Left renal pelvis (tissue), 4 donors: ENCODE measurements at regions not wholly inside any gene's neighbourhood (a gene's known extent, or its start where the extent isn't known, plus 50 kb on each side); places are given as distances from the start of the nearest gene placed in this dataset.

ENCODE experiments used
- DNase-seq, 4 donors: peaks; one replicate each; pipeline ENCODE4 v3.0.0-alpha.2; 2013; ENCODE audit warnings: low read depth in 4 of 4, low spot score in 3 of 4

- DNase-seq = no peak
Measured at GRCh38 chr2:181146171-181146570, 165.8 kb downstream of the UBE2E3 start.

DNA sequence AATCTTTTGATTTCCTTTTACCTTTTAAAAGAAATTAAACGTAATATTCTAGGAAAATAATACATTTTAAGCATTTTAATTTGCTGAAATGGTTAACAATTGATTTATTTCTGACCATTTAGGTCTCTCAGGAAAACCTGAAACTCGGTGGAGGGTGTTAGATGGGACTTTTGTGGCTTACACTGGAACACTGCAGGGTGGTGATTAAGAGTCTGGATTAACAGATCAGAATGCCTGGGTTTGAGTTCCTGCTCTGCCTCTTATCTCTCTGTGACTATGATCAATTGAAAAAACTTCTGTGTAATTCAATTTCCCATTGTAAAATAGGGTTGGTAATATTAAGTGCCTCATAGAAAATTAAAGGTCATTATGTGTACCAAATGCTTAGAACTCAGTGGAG is 168.7 kb downstream of the UBE2E3 start:
- DNase-seq = no peak

- DNase-seq = no peak
Measured at GRCh38 chr2:181152226-181152625, 171.8 kb downstream of the UBE2E3 start.

DNA sequence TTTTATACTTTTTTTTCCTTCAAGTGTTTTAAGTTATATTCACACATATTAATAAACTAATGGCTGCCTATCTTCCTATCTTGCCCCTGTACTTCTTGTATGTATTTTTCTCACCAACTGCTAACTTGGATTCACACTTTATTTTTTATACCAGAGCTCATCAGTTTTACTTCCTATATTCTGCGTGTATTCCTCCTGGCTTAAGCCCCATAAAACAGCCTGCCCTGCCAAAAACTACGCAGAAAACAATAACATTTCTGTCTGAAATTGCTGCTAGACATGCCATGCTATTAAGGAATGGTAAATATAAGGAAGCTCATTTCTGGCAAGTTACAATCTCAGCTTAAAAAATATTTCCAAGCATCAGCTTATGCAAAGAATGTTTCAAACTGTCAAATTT is 172.3 kb downstream of the UBE2E3 start:
- no peak for DNase-seq

DNA sequence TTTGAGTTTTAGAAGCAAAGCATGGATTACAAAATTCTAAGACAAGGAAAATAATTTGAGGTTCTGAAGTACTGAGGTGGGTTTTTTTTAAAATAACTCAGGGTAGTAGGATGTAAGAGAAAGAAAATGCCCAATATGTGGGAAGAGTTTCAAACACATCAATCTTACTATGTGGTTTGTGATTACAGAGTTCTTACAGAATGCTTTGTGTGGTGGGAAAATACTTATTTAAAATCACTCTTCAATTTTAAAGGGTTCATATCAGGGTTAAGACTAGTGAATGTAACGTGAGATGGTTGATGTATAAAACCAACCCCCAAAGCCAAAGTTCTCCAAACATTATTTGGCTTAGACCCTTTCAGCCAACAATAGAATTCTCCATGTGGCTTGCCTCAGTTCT is 173.5 kb downstream of the UBE2E3 start:
- no peak for DNase-seq

DNA sequence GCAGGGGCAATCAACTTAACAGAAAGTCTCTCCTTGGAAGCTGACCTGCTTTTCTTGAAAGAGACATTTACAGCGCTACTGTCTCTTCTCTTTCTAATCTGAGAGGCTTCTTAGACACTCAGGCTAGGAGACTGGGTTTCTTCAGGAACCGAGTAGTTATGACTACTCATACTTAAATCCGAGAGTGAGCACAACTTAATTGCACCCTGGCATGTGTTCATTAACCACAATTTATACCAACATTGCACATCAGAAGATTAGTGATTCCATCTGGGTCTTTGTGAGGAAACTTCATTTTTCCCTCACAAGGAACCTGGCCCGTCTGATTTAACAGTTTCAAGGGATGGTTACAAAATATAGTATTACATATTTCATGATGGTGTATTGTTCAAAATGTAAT is 176.9 kb downstream of the UBE2E3 start:
- no peak for DNase-seq

DNA sequence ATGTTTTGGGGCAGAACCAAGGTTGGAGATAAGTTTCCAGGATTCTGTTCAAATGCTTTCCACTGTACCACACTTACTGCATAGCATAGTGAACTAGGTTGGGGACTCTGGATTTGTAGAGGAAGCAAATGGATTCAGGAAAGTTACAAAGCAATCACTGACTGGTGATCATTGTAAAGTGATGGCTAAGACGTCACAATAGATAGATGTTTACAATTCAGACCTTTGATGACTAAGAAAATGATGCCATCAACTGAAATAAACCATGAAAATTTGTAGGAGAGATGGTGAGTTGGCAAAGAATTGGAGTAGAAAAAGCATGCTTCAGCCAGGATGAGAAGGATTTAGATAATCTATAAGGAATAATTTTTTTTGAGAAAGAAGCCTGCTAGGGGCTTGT is 178.0 kb downstream of the UBE2E3 start:
- no peak for DNase-seq

DNA sequence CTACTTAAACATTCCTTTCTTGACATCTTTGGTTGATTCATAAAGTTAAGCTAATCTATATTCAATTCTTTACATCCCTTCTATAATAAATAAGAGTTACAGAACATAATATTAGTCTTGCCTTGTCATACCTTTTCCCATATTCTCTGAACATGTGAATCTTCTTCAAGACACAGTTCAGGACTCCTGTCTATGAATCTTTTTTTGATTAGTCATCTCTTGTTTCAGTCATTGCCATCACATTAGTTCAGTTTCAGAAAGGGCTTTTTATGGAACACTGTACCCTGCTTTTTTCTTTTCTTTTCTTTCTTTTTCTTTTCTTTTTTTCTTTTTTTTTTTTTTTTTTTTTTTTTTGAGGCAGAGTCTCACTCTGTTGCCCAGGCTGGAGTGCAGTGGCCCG is 181.2 kb downstream of the UBE2E3 start:
- no peak for DNase-seq

DNA sequence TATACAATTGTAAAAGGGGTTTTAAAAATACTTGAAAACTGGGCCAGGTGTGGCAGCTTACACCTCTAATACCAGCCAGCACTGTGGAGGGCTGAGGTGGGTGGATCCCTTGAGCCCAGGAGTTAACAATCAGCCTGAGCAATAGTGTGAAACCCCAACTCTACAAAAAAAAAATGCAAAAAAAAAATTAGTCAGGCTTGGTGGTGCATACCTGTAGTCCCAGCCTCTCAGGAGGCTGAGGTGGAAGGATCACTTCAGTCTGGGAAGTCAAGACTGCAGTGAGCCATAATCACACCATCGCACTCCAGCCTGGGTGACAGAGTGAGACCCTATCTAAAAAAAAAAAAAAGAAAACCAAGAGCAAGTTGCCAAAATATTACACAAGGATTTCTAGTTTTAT is 182.7 kb downstream of the UBE2E3 start:
- no peak for DNase-seq

DNA sequence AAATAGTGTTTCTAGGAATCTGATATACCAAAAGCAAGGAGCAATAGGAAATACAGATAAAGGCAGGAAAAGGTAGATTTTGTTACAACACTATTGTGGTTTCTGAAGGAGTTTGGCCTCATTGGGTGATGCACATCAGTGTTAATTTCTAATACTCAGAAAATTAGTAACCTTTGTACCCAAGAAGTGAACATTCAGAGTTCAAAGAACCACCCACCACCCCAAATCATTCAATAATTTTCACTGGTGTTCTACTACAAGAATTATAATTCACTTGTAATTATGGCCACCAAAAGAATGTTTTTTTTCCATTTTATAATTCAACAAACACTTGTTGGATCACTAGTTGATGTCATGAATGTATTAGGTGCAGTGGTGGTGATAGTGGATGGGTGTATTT is 183.3 kb downstream of the UBE2E3 start:
- no peak for DNase-seq

GRCh38 chr2:181164699-181165098 is 184.3 kb downstream of the UBE2E3 start:
- no peak for DNase-seq

- no peak for DNase-seq
Measured at GRCh38 chr2:181165199-181165868, 184.9 kb downstream of the UBE2E3 start.

DNA sequence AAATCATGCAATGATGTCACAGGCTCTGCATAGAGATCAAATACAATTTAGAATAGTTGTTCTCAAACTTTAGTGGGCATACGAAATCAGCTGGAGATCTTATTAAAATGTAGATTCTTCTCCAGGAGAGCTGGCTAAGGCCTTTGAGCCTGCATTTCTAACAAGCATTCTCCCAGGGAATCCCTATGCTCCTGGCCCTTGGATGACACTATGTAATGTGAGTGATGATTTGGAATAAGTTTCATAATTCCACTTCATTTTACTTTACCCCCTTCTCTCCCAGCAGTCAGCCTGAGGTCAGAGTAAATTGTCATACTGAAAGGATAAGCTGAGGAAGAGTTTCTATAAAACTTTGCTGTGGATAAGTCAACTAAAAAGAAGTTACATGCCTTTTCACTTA is 189.1 kb downstream of the UBE2E3 start:
- no peak for DNase-seq

GRCh38 chr2:181170256-181170655 is 189.9 kb downstream of the UBE2E3 start:
- DNase-seq = no peak

DNA sequence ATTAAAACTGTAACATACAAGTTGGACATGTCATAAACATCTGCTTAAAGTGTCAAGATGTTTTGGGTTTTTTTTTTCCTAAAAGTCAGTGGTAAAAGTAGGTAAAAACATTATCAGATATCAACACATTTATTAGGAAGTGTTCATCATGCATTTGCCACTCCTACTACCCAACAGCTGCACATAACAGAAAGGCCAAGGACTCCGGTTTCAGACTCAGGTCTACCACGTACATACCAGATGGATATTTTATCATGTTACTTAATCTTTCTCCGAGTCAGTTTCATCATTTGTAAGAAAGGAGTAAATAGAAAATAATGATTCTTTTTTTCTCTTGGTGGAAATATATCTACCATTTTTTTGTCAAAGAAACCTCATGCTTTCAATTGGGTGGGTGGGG is 192.3 kb downstream of the UBE2E3 start:
- DNase-seq = no peak

GRCh38 chr2:181174611-181175580 is 194.5 kb downstream of the UBE2E3 start:
- DNase-seq = peak in 2 of 4 donors; percentile 3 to 12

DNA sequence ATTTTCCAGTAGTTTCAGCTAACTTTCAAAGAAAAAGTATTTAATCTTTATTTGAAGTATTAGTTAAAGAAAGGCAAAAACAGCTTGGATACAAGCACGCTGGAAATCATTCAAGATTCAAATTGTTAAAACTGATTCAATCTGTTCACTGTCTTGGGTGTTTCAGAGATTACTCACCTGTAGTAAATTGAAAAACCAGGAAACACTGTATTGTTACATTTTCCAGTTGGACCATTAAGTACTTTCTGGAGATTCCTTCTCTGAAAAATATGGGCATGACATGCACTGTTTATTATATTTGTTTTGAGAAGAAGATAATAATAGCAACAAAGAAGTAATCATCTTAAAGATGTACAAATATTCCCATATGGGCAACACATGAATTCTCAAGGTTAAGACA is 196.1 kb downstream of the UBE2E3 start:
- DNase-seq = no peak

GRCh38 chr2:181177376-181177775 is 197.0 kb downstream of the UBE2E3 start:
- no peak for DNase-seq

GRCh38 chr2:181178130-181178529 is 197.7 kb downstream of the UBE2E3 start:
- no peak for DNase-seq

- DNase-seq = no peak
Measured at GRCh38 chr2:181178823-181179412, 198.5 kb downstream of the UBE2E3 start.

DNA sequence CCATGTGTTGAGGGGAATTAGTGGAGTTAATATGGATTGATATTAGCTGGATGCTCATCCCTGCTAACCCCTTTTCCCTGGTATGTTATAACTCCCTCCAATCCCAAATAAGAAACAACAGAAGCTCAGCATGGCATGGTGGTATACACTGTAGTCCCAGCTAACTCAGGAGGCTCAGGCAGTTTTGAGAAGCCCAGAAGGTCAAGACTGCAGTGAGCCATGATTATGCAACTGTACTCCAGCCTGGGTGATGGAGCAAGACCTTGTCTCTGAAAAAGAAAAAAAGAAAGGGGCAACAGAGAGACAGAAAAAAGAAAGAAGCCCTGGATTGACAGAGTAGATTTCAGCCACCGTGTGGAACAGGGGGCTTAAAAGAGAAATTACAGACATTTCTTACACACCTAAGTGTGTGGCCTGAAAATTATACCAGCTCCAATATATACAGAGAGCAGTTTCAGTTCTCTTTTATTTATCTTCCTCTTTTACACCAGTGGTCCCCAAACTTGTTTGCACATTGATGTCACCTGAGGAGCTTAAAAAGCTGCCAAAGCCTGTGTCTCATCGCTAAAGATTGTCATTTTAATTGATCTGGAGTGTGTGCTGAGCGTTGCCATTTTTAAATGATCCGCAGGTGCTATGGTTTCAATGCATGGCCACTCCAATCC is 203.6 kb downstream of the UBE2E3 start:
- no peak for DNase-seq
